Adrenal gland (tissue), 9 donors: ENCODE measurements at regions not wholly inside any gene's neighbourhood (a gene's known extent, or its start where the extent isn't known, plus 50 kb on each side); places are given as distances from the start of the nearest gene placed in this dataset.
"Not testable (repeated sequence)": the region's sequence is repeated elsewhere in the genome, so short reads cannot be mapped to it uniquely, and the experiment has no call there.

Experiments used
- DNase-seq, 7 donors: peaks; one replicate each; pipeline ENCODE4 v3.0.0-alpha.2; 2019 to 2020
- H3K27ac ChIP-seq, 5 donors: fragments of 200-600 bp; sonication (generic) in 4 of 5; 1 replicate in 3 of 5; 2 replicates in 2 of 5; pipeline versions ENCODE4 v1.5.1 to v1.8.0; 2016 to 2020; ENCODE audit warnings: mild to moderate bottlenecking in 1 of 5
- H3K27me3 ChIP-seq: fragments of 200-600 bp; 2 replicates; pipeline ENCODE4 v1.8.0; 2021
- H3K36me3 ChIP-seq, 2 donors: fragments of 200-600 bp; replicated peaks in 1 of 2; 1 replicate in 1 of 2; 2 replicates in 1 of 2; pipeline versions ENCODE4 v1.5.1 to v1.8.0; 2018 to 2022
- H3K4me1 ChIP-seq, 2 donors: fragments of 200-600 bp; replicated peaks in 1 of 2; 1 replicate in 1 of 2; 2 replicates in 1 of 2; pipeline versions ENCODE4 v1.5.1 to v1.8.0; 2018 to 2021
- H3K4me3 ChIP-seq, 4 donors: fragments of 200-600 bp; sonication (generic) in 3 of 4; one replicate each; pipeline ENCODE4 v1.5.1; 2016 to 2018
- H3K9me3 ChIP-seq, 3 donors: fragments of 200-600 bp; sonication (generic) in 1 of 3; replicated peaks in 1 of 3; 1 replicate in 2 of 3; 2 replicates in 1 of 3; pipeline versions ENCODE4 v1.5.1 to v1.8.0; 2016 to 2021
- CTCF ChIP-seq, 6 experiments: fragments of 450-650 bp in 4 of 6; fragments of 200-600 bp in 2 of 6; sonication (generic) in 1 of 6; IDR thresholded peaks; 1 replicate in 5 of 6; 2 replicates in 1 of 6; pipeline versions ENCODE4 v1.5.1 to v1.8.0; 2016 to 2021; ENCODE audit warnings: antibody characterized with exemption in 6 of 6, mild to moderate bottlenecking in 2 of 6, moderate library complexity in 1 of 6
- POLR2A ChIP-seq, 2 donors: fragments of 450-650 bp; IDR thresholded peaks; one replicate each; pipeline ENCODE4 v1.6.1; 2017; ENCODE audit warnings: antibody characterized with exemption in 2 of 2, mild to moderate bottlenecking in 2 of 2, moderate library complexity in 1 of 2
- WGBS, 4 donors: extraction: QIAGEN DNeasy Blood & Tissue Kit in 2 of 4; methylation state at CpG; one replicate each; pipeline versions ENCODE4 v1.1.5 to v1.1.7; 2013 to 2017; 5-methylcytosine and 5-hydroxymethylcytosine counted together
- intact Hi-C, 2 donors: fragments of 100-400 bp; cut with DNase I; formaldehyde crosslinking; loops; one replicate each; pipeline versions ENCODE4 v1.14.1 to v1.15.0; 2022 to 2023
- donor health status: healthy with polysubstance abuse.
- donor health status: Bipolar disorder and iron deficiency.
- donor health status: DM: yes; HTN: yes; CAD: no.
- donor health status: DM: no; HTN: no; CAD: no.
- donor health status: DM: no; HTN: no; CAD: no.

DNA sequence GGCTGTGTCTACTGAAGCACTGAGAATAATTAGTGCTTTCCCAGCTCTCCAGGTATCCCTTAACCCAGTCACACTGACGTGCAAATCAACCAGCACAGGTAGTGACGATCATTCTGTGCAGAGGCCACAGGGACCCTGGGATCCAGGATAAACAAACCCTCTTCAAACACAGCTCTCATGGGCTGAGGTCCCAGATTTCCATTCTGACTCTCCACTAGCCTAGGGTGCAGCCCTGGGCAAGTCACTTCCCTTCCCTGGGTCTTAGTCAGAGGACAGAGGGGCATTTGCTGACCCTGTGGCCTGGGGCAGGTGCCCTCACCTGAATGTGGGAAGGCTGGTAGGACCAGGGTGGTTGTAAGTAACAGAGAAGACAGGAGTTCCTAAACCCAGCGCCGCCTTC, 724.7 kb downstream of the MATN1 start:
- 86 to 93% (median 89%) methylated on average over 2 to 4 of the region's 4 CpGs for WGBS, 4 donors
- Histone ChIP-seq H3K27ac (no peak overlapping the region), H3K9me3 (no peaks in the 10 kb centered on the region), H3K36me3 (no peaks in the 10 kb centered on the region), H3K4me3 (no peak overlapping the region), H3K27me3 (no peaks in the 10 kb centered on the region), H3K4me1 (no peaks in the 10 kb centered on the region)
- intact Hi-C loops = no loop called here
- DNase-seq = no peak
- TF ChIP-seq CTCF (IDR thresholded peaks at IDR 0.05) = no peak
- TF ChIP-seq POLR2A (IDR thresholded peaks at IDR 0.05) = no peak

DNA sequence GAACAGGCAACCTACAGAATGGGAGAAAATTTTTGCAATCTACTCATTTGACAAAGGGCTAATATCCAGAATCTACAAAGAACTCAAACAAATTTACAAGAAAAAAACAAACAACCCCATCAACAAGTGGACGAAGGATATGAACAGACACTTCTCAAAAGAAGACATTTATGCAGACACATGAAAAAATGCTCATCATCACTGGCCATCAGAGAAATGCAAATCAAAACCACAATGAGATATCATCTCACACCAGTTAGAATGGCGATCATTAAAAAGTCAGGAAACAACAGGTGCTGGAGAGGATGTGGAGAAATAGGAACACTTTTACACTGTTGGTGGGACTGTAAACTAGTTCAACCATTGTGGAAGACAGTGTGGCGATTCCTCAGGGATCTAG, 725.6 kb downstream of the MATN1 start:
- H3K27ac ChIP-seq, intact Hi-C loops, H3K9me3 ChIP-seq, DNase-seq, H3K4me1 ChIP-seq, H3K4me3 ChIP-seq, H3K27me3 ChIP-seq, H3K36me3 ChIP-seq: not testable (repeated sequence)
- WGBS, 4 donors = 69 to 97% (median 86%) methylated on average over 1 to 2 of the region's 3 CpGs

GRCh38 chr1:29993950-29994349, 729.4 kb downstream of the MATN1 start:
- no peak for DNase-seq
- intact Hi-C loops = no loop called here
- H3K4me1 ChIP-seq = no peaks in the 10 kb centered on the region
- H3K4me3 ChIP-seq = no peak overlapping the region
- H3K9me3 ChIP-seq = no peaks in the 10 kb centered on the region
- H3K27me3 ChIP-seq = no peaks in the 10 kb centered on the region
- no peak overlapping the region for H3K27ac ChIP-seq
- no peak for TF ChIP-seq POLR2A (IDR thresholded peaks at IDR 0.05)
- no peak for TF ChIP-seq CTCF (IDR thresholded peaks at IDR 0.05)
- H3K36me3 ChIP-seq = no peaks in the 10 kb centered on the region

DNA sequence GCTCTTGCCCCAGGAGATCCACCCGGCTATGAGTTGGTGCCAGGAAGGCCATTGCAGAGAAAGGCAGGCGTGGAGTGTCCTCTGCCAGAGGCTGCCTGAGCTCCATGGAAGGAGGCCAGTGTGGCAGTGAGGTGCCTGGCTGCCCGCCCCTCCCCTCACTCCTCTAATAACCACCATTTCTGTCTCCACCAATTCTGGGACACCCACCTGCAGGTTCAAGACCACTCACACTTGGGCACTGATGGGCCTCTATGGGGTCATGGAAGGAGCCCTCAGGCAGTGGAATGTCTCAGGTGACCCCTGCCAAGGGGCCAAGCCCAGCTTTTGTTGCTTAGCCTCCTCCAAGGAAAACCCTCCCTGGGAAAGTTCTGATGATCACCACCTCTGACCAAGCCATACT, 731.6 kb downstream of the MATN1 start:
- H3K27ac ChIP-seq = no peak overlapping the region
- H3K36me3 ChIP-seq = no peaks in the 10 kb centered on the region
- intact Hi-C loops = no loop called here
- WGBS, 4 donors = 80 to 100% (median 90%) methylated on average over 1 to 3 of the region's 3 CpGs
- H3K9me3 ChIP-seq = no peaks in the 10 kb centered on the region
- H3K4me1 ChIP-seq = peaks cover 3 to 4% of the 10 kb centered on the region in 2 donors
- no peak for DNase-seq
- H3K4me3 ChIP-seq = no peak overlapping the region
- TF ChIP-seq CTCF (IDR thresholded peaks at IDR 0.05) (no peak), POLR2A (IDR thresholded peaks at IDR 0.05) (no peak)
- H3K27me3 ChIP-seq = no peaks in the 10 kb centered on the region

GRCh38 chr1:29991025-29991424, 732.4 kb downstream of the MATN1 start:
- Histone ChIP-seq H3K27ac (no peak overlapping the region), H3K4me1 (peaks cover 10 to 11% of the 10 kb centered on the region in 2 donors), H3K27me3 (no peaks in the 10 kb centered on the region), H3K36me3 (no peaks in the 10 kb centered on the region), H3K4me3 (no peak overlapping the region), H3K9me3 (no peaks in the 10 kb centered on the region)
- TF ChIP-seq CTCF (IDR thresholded peaks at IDR 0.05) (no peak), POLR2A (IDR thresholded peaks at IDR 0.05) (no peak)
- 53 to 90% (median 62%) methylated on average over 15 of the region's 15 CpGs for WGBS, 4 donors
- intact Hi-C loops = no loop called here
- DNase-seq = peak in 1 of 7 donors; percentile 34
